RKO (cell line): ENCODE measurements at regions not wholly inside any gene's neighbourhood (a gene's known extent, or its start where the extent isn't known, plus 50 kb on each side); places are given as distances from the start of the nearest gene placed in this dataset.

Experiments
- DNase-seq: peaks from one replicate; pipeline ENCODE4 v3.0.0-alpha.2; 2016; ENCODE audit warnings: low spot score

GRCh38 chr17:72502371-72503341 lies 381.8 kb downstream of the SOX9 start:
- no peak for DNase-seq

DNA sequence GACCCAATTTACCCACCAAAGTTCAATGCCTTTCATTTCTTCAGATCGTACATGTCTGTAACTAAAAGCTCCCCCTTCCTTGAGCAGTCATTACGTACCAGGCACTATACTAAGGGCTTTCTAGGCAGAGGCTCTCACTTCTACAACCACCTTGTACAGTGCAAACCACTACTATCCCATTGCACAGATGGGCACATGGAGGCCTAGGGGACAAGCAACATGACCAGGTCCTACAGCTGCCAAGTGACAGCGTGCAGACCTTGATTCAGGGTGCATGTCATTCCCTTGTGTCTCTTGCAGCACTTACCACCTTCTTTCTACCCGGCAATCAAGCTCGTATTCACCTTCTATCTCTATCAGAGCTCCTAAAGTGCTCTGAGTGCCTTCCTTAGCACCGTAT lies 382.7 kb downstream of the SOX9 start:
- no peak for DNase-seq

DNA sequence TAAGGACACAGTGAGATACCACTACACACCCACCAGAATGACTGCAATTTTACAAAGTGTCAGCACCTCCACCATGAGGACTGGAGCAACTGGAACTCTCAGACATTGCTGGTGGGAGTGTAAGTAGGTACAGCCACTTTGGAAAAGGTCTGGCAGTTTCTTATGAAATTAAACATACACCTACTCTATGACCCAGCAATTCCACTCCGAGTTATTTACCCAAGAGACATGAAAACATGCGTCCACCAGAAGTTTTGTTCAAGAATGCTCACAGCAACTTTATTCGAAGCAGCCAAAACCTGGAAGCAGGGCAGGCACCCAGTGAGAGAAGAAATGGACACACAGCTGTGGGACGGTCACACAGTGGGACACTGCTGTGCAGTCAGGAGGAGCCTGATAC lies 384.0 kb downstream of the SOX9 start:
- DNase-seq: no peak

DNA sequence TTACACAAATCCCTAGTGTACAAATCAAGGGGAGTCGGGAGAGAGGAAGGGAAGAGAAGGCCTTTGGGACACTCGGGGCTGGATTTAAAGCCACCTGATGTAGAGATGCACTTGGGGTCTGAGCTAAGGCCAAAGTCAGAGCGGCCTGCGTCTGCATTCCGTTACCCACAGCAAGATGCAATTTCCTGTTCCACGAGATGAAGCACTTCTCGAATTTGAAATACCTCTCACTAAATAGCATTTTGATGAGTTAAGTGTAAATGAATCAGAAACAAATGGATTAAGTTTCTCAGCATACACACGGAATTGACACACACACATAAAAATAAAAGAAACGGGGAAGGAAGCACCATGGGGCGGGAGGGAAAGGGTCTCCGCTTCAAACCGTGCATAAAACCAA lies 386.0 kb downstream of the SOX9 start:
- DNase-seq: no peak

- DNase-seq: no peak
Measured at GRCh38 chr17:72507370-72507769, 386.6 kb downstream of the SOX9 start.

DNA sequence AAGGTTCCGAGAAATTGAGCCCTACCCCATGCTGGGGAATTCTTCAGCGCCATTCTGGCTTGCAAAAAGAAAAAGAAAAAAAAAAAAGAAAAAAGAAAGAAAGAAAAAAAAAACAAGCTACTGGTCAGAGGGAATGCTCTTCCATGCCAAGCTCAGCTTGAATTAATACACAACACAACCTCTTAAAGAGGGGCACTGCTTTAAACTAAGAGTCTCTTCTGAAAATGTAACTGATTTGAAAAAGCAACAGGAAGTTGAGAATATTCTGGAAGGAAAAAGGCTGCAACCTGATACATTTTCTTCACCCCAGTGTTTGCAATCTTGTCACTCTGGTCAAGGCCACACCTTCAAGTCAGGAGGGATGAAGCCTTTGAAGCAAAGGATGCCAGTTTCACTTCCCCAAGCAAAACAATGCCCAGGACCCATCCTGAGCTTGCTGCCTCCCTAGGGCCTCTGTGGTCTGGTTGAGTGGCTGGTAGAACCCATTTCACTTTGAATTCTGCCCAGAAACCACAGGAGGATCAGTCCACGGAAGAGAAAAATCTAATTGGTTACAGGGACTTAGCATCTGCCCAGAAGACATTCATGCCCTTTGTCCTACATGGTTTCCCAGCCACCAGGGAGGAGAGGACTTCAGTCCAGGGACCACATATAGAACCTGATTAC lies 389.7 kb downstream of the SOX9 start:
- no peak for DNase-seq

- no peak for DNase-seq
Measured at GRCh38 chr17:72511242-72511641, 390.4 kb downstream of the SOX9 start.

- DNase-seq: no peak
Measured at GRCh38 chr17:72511874-72512273, 391.1 kb downstream of the SOX9 start.

- DNase-seq: no peak
Measured at GRCh38 chr17:72512649-72513556, 392.1 kb downstream of the SOX9 start.

DNA sequence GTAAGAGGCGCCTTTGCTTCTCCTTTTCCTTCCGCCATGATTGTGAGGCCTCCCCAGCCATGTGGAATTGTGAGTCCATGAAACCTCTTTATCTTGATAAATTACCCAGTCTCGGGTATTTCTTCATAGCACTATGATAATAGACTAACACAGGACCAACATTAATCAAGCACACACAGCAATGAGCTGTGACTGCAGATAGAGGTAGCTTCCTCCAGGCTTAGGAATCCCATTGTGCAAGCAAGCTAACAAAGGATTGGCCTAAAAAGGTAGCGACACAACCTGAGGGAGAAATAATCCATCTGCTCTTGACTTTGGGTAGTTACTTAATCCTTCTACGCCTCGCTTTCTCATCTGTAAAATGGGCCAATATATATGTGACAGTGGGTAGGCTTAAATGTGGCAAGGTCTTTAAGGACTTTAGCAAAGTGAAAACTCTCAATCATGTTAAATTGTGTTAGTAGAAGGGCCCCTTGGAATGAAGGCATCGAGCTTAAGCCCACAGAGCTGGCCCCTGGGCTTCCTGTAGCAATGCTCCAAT lies 393.6 kb downstream of the SOX9 start:
- no peak for DNase-seq

GRCh38 chr17:72514891-72515290 lies 394.1 kb downstream of the SOX9 start:
- DNase-seq: no peak

GRCh38 chr17:72515291-72516065 lies 394.7 kb downstream of the SOX9 start:
- no peak for DNase-seq

DNA sequence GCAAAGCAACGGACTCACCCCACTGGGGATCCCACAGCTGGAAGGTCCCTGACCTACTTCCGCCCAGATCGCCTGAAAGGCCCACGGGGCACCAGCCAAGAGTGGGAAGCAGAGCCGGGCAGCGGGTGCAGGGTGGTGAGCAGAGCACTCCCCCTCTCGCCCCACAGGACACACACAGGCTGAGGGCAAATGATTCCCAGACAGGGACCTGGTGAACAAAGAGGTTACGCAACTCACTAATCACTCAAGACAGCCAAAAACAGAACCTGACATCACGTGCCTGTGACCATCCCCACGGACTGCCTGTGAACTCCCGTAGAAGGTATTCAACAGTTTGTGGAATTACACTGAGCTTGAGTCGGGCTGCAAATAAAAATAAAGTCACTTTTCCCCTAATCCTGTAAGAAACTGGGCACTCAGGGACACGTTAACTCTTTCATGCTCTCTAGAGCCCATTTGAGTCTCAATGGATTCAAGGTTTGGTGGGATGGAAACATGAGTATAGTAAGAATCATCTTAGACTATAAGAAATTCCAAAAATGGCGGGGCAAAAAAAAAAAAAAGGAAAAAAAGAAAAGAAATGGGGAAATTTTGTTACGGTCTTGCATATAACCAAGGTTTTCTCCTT lies 396.1 kb downstream of the SOX9 start:
- DNase-seq: no peak

GRCh38 chr17:72517413-72518158 lies 396.8 kb downstream of the SOX9 start:
- DNase-seq: no peak

DNA sequence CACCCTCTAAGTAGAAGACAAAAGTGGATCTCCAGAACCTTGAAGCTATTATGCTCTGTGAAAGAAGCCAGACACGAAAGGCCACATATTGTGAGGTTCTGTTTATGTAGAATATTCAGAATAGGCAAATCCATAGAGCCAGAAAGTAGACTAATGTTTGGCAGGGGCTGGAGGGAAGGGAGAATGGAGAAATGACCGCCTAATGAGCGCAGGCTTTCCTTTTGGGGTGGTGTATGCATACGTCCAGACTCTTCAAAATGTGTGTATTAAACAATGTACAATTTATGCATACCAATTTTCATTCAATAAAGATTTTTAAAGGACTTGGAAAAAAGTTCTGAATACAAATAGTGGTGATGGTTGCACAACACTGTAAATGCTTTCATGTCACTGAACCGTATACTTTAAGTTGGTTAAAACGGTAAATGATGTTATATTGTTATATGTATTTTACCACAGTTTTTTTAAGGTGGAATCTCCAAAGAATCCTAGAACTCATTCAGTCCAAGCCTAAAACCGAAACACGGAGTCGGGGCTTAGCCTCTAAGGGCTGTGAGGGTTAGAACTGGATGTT lies 397.4 kb downstream of the SOX9 start:
- no peak for DNase-seq

GRCh38 chr17:72518753-72519597 lies 398.2 kb downstream of the SOX9 start:
- no peak for DNase-seq

DNA sequence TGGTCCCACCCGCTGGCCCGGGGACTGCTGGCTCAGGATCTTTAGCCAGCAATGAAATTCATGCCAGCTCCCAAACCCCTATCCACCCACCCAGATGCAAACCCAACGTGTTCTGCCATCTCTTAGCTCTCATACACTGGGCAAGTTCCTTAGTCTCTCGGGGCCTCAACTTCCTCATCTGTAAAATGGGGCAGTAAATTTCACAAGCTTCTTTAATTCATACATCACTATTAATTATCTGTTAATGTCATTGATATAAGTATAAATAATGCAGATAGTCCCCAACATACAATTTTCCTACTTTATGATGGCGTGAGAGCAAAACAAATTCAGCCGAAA lies 398.7 kb downstream of the SOX9 start:
- DNase-seq: no peak

DNA sequence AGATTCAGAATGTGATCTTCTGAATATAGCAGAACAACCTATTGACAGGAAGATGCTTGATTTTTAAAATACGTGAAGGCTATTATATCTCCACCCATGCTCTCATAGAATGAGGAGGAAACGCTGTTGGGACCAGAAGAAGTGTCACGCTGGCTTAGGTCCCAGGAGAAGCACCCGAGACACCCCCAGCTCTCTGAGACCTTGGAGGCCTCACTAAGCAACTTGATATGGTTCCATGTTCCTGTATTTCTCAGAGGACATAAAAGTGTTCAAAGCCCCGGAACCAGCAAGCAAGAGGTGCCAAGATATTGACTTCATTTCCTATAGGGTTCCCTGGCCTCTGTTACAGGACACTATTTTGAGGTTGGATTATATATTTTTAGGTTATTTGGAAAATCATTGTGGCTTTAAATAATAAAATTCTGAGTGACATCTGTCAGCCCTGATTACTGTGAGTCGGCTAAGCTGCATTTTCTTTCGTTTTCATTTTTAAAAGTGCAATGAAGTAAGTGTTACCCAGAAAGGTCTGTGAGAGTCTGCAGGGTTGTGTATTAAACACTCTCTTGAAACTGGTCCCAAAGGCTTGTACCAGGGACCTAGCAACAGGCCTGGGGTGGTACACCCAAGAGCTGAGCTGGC lies 400.0 kb downstream of the SOX9 start:
- DNase-seq: no peak
